ENCODE measurements at regions not wholly inside any gene's neighbourhood (a gene's known extent, or its start where the extent isn't known, plus 50 kb on each side); places are given as distances from the start of the nearest gene placed in this dataset.

DNA sequence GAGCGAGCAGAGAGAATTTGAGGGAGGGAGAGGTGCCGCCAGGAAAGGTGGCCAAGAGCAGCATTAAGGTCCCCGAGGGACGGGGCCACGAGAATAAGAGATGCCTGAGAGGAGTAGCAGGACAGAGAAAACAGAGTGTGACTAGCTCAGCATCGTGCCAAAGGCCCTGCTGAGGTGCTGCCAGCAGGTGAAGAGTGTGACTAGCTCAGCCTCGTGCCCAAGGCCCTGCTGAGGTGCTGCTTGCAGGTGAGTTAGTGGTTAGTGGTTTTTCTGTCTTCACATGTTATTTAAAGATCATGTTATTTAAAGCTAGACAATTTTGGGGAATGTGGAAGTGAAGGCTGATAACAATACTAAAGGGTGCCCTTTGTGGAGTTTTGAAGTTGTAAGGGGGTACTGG is 464.5 kb upstream of the FAT1 start:
- Histone ChIP-seq H3K27ac (ENCODE audit: insufficient read depth in 1 of 2, low read depth in 1 of 2, low read length in 2 of 2, poor library complexity in 1 of 2, severe bottlenecking in 2 of 2) (no peak overlapping the region), H3K27me3 (replicated peaks in 2 of 5; ENCODE audit: control insufficient read depth in 4 of 5, insufficient read depth in 5 of 5, low read length in 4 of 5) (no peaks in the 10 kb centered on the region), H3K36me3 (ENCODE audit: control insufficient read depth in 4 of 4, insufficient read depth in 4 of 4, low read length in 3 of 4) (no peaks in the 10 kb centered on the region), H3K4me1 (ENCODE audit: control extremely low read depth in 1 of 4, control insufficient read depth in 4 of 4, insufficient read depth in 4 of 4, low read length in 3 of 4) (no peaks in the 10 kb centered on the region), H3K4me3 (ENCODE audit: control insufficient read depth in 1 of 7, extremely low read depth in 1 of 7, insufficient read depth in 4 of 7, low read depth in 2 of 7, low read length in 6 of 7) (no peak overlapping the region), H3K9me3 (ENCODE audit: control extremely low read depth in 1 of 5, control insufficient read depth in 4 of 5, insufficient read depth in 2 of 5, low read depth in 1 of 5, low read length in 4 of 5) (no peaks in the 10 kb centered on the region)
- 73% methylated on average over 7 of the region's 7 CpGs for WGBS (ENCODE audit: insufficient coverage)
- POLR2A ChIA-PET = no interaction called here
- CTCF ChIA-PET = no interaction called here
- DNase-seq = no peak

DNA sequence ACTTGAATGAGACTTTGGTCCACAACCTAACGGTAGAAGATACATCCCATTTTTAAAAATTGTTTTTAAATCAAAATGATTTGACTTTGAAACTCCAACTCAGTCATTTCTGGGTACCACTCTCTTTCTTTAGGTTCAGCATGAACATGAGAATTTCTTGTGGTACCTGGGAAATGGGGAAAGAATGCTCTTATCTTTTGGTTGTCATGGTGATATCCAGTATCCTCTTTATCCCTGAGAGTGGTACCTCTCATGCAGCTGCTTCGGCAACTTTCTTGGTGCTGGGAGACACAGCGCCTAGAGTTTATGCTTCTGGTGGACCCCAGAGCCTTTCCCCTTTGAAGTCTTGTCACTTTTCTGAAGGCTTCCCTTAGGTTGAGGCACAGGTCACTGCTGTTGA is 465.1 kb upstream of the FAT1 start:
- Histone ChIP-seq H3K9me3 (ENCODE audit: control extremely low read depth in 1 of 5, control insufficient read depth in 4 of 5, insufficient read depth in 2 of 5, low read depth in 1 of 5, low read length in 4 of 5) (no peaks in the 10 kb centered on the region), H3K27ac (ENCODE audit: insufficient read depth in 1 of 2, low read depth in 1 of 2, low read length in 2 of 2, poor library complexity in 1 of 2, severe bottlenecking in 2 of 2) (no peak overlapping the region), H3K27me3 (replicated peaks in 2 of 5; ENCODE audit: control insufficient read depth in 4 of 5, insufficient read depth in 5 of 5, low read length in 4 of 5) (no peaks in the 10 kb centered on the region), H3K36me3 (ENCODE audit: control insufficient read depth in 4 of 4, insufficient read depth in 4 of 4, low read length in 3 of 4) (no peaks in the 10 kb centered on the region), H3K4me3 (ENCODE audit: control insufficient read depth in 1 of 7, extremely low read depth in 1 of 7, insufficient read depth in 4 of 7, low read depth in 2 of 7, low read length in 6 of 7) (no peak overlapping the region), H3K4me1 (ENCODE audit: control extremely low read depth in 1 of 4, control insufficient read depth in 4 of 4, insufficient read depth in 4 of 4, low read length in 3 of 4) (no peaks in the 10 kb centered on the region)
- POLR2A ChIA-PET = no interaction called here
- 90% methylated on average over 2 of the region's 3 CpGs for WGBS (ENCODE audit: insufficient coverage)
- CTCF ChIA-PET = no interaction called here
- no peak for DNase-seq

GRCh38 chr4:187190390-187190789 is 466.7 kb upstream of the FAT1 start:
- POLR2A ChIA-PET = no interaction called here
- Histone ChIP-seq H3K36me3 (ENCODE audit: control insufficient read depth in 4 of 4, insufficient read depth in 4 of 4, low read length in 3 of 4) (no peaks in the 10 kb centered on the region), H3K9me3 (ENCODE audit: control extremely low read depth in 1 of 5, control insufficient read depth in 4 of 5, insufficient read depth in 2 of 5, low read depth in 1 of 5, low read length in 4 of 5) (no peaks in the 10 kb centered on the region), H3K4me1 (ENCODE audit: control extremely low read depth in 1 of 4, control insufficient read depth in 4 of 4, insufficient read depth in 4 of 4, low read length in 3 of 4) (no peaks in the 10 kb centered on the region), H3K4me3 (ENCODE audit: control insufficient read depth in 1 of 7, extremely low read depth in 1 of 7, insufficient read depth in 4 of 7, low read depth in 2 of 7, low read length in 6 of 7) (no peak overlapping the region), H3K27ac (ENCODE audit: insufficient read depth in 1 of 2, low read depth in 1 of 2, low read length in 2 of 2, poor library complexity in 1 of 2, severe bottlenecking in 2 of 2) (no peak overlapping the region), H3K27me3 (replicated peaks in 2 of 5; ENCODE audit: control insufficient read depth in 4 of 5, insufficient read depth in 5 of 5, low read length in 4 of 5) (no peaks in the 10 kb centered on the region)
- WGBS (ENCODE audit: insufficient coverage) = 86% methylated on average over 1 of the region's 1 CpG
- no peak for DNase-seq
- CTCF ChIA-PET = no interaction called here

DNA sequence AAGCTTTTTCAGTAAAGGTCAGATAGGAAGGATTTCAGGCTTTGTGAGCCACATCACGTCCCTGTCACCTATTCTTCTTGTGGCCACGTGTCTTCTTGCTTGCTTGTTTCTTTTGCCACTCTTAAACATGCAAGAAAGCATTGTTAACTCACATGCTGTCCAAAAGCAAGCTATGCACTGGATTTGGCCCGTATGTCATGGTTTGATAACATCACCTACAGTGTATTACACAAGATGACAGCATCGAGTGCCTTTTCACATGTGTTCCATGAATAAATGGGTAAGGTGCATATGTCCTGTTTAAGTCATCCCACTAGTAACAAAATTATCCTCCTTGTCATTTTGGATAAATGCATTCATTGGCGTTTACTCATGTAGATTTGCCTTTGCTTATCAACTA is 468.0 kb upstream of the FAT1 start:
- H3K36me3 ChIP-seq (ENCODE audit: control insufficient read depth in 4 of 4, insufficient read depth in 4 of 4, low read length in 3 of 4) = no peaks in the 10 kb centered on the region
- no peak for DNase-seq
- ChIA-PET POLR2A (no interaction called here), CTCF (no interaction called here)
- H3K9me3 ChIP-seq (ENCODE audit: control extremely low read depth in 1 of 5, control insufficient read depth in 4 of 5, insufficient read depth in 2 of 5, low read depth in 1 of 5, low read length in 4 of 5) = no peaks in the 10 kb centered on the region
- H3K4me1 ChIP-seq (ENCODE audit: control extremely low read depth in 1 of 4, control insufficient read depth in 4 of 4, insufficient read depth in 4 of 4, low read length in 3 of 4) = no peaks in the 10 kb centered on the region
- H3K4me3 ChIP-seq (ENCODE audit: control insufficient read depth in 1 of 7, extremely low read depth in 1 of 7, insufficient read depth in 4 of 7, low read depth in 2 of 7, low read length in 6 of 7) = no peak overlapping the region
- H3K27ac ChIP-seq (ENCODE audit: insufficient read depth in 1 of 2, low read depth in 1 of 2, low read length in 2 of 2, poor library complexity in 1 of 2, severe bottlenecking in 2 of 2) = no peak overlapping the region
- H3K27me3 ChIP-seq (replicated peaks in 2 of 5; ENCODE audit: control insufficient read depth in 4 of 5, insufficient read depth in 5 of 5, low read length in 4 of 5) = no peaks in the 10 kb centered on the region
- WGBS (ENCODE audit: insufficient coverage) = 73% methylated on average over 2 of the region's 5 CpGs

DNA sequence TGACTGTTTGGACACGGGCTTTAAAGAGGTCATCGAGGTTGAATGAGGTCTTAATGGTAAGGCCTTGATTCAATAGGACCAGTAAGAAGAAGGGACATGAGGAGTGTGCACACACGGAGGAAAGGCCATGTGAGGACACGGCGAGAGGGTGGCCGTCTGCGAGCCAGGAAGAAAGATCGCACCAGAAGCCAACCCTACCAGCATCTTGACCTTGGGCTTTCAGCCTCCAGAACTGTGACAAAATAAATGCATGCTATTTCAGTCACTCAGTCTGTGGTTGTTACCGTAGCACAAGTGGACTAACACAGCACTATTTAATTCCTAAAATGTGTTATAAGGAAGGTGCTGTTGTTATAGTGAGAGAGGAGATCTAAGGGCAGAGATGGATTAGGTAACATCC is 468.6 kb upstream of the FAT1 start:
- WGBS (ENCODE audit: insufficient coverage) = 96% methylated on average over 8 of the region's 9 CpGs
- Histone ChIP-seq H3K4me3 (ENCODE audit: control insufficient read depth in 1 of 7, extremely low read depth in 1 of 7, insufficient read depth in 4 of 7, low read depth in 2 of 7, low read length in 6 of 7) (no peak overlapping the region), H3K36me3 (ENCODE audit: control insufficient read depth in 4 of 4, insufficient read depth in 4 of 4, low read length in 3 of 4) (no peaks in the 10 kb centered on the region), H3K27ac (ENCODE audit: insufficient read depth in 1 of 2, low read depth in 1 of 2, low read length in 2 of 2, poor library complexity in 1 of 2, severe bottlenecking in 2 of 2) (no peak overlapping the region), H3K27me3 (replicated peaks in 2 of 5; ENCODE audit: control insufficient read depth in 4 of 5, insufficient read depth in 5 of 5, low read length in 4 of 5) (no peaks in the 10 kb centered on the region), H3K4me1 (ENCODE audit: control extremely low read depth in 1 of 4, control insufficient read depth in 4 of 4, insufficient read depth in 4 of 4, low read length in 3 of 4) (no peaks in the 10 kb centered on the region), H3K9me3 (ENCODE audit: control extremely low read depth in 1 of 5, control insufficient read depth in 4 of 5, insufficient read depth in 2 of 5, low read depth in 1 of 5, low read length in 4 of 5) (no peaks in the 10 kb centered on the region)
- POLR2A ChIA-PET = no interaction called here
- no peak for DNase-seq
- CTCF ChIA-PET = no interaction called here

DNA sequence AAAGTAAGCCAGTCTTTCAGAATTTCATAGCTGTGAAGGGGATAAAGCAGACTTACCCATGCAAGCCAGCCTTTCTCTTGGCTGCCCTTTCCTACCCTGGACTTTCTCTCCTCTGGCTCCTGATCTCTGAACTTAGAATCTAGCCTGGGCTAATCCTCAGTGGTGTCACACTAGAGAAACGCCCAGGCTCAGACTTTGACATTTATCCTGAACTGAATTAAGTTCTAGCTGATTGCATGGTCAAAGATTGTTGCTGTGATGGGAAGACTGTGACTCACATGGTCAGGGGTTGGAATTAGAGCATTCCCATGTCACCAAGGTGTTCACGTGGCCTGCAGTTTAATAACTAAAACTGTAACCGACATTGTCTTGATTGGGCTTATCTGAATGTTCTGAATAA is 469.5 kb upstream of the FAT1 start:
- no peak overlapping the region for H3K4me3 ChIP-seq (ENCODE audit: control insufficient read depth in 1 of 7, extremely low read depth in 1 of 7, insufficient read depth in 4 of 7, low read depth in 2 of 7, low read length in 6 of 7)
- no peaks in the 10 kb centered on the region for H3K27me3 ChIP-seq (replicated peaks in 2 of 5; ENCODE audit: control insufficient read depth in 4 of 5, insufficient read depth in 5 of 5, low read length in 4 of 5)
- H3K36me3 ChIP-seq (ENCODE audit: control insufficient read depth in 4 of 4, insufficient read depth in 4 of 4, low read length in 3 of 4) = no peaks in the 10 kb centered on the region
- CTCF ChIA-PET = no interaction called here
- no peaks in the 10 kb centered on the region for H3K4me1 ChIP-seq (ENCODE audit: control extremely low read depth in 1 of 4, control insufficient read depth in 4 of 4, insufficient read depth in 4 of 4, low read length in 3 of 4)
- POLR2A ChIA-PET = no interaction called here
- no peaks in the 10 kb centered on the region for H3K9me3 ChIP-seq (ENCODE audit: control extremely low read depth in 1 of 5, control insufficient read depth in 4 of 5, insufficient read depth in 2 of 5, low read depth in 1 of 5, low read length in 4 of 5)
- no peak for DNase-seq
- H3K27ac ChIP-seq (ENCODE audit: insufficient read depth in 1 of 2, low read depth in 1 of 2, low read length in 2 of 2, poor library complexity in 1 of 2, severe bottlenecking in 2 of 2) = no peak overlapping the region
- WGBS (ENCODE audit: insufficient coverage) = 100% methylated on average over 1 of the region's 3 CpGs

- ChIA-PET CTCF (no interaction called here), POLR2A (no interaction called here)
- Histone ChIP-seq H3K4me1 (ENCODE audit: control extremely low read depth in 1 of 4, control insufficient read depth in 4 of 4, insufficient read depth in 4 of 4, low read length in 3 of 4) (no peaks in the 10 kb centered on the region), H3K9me3 (ENCODE audit: control extremely low read depth in 1 of 5, control insufficient read depth in 4 of 5, insufficient read depth in 2 of 5, low read depth in 1 of 5, low read length in 4 of 5) (no peaks in the 10 kb centered on the region), H3K36me3 (ENCODE audit: control insufficient read depth in 4 of 4, insufficient read depth in 4 of 4, low read length in 3 of 4) (no peaks in the 10 kb centered on the region), H3K4me3 (ENCODE audit: control insufficient read depth in 1 of 7, extremely low read depth in 1 of 7, insufficient read depth in 4 of 7, low read depth in 2 of 7, low read length in 6 of 7) (no peak overlapping the region), H3K27ac (ENCODE audit: insufficient read depth in 1 of 2, low read depth in 1 of 2, low read length in 2 of 2, poor library complexity in 1 of 2, severe bottlenecking in 2 of 2) (no peak overlapping the region), H3K27me3 (replicated peaks in 2 of 5; ENCODE audit: control insufficient read depth in 4 of 5, insufficient read depth in 5 of 5, low read length in 4 of 5) (no peaks in the 10 kb centered on the region)
- DNase-seq = no peak
- WGBS (ENCODE audit: insufficient coverage) = 84% methylated on average over 5 of the region's 5 CpGs
Observed at GRCh38 chr4:187204389-187204918, 480.8 kb upstream of the FAT1 start.
